ENCODE measurements at regions not wholly inside any gene's neighbourhood (a gene's known extent, or its start where the extent isn't known, plus 50 kb on each side); places are given as distances from the start of the nearest gene placed in this dataset.

DNA sequence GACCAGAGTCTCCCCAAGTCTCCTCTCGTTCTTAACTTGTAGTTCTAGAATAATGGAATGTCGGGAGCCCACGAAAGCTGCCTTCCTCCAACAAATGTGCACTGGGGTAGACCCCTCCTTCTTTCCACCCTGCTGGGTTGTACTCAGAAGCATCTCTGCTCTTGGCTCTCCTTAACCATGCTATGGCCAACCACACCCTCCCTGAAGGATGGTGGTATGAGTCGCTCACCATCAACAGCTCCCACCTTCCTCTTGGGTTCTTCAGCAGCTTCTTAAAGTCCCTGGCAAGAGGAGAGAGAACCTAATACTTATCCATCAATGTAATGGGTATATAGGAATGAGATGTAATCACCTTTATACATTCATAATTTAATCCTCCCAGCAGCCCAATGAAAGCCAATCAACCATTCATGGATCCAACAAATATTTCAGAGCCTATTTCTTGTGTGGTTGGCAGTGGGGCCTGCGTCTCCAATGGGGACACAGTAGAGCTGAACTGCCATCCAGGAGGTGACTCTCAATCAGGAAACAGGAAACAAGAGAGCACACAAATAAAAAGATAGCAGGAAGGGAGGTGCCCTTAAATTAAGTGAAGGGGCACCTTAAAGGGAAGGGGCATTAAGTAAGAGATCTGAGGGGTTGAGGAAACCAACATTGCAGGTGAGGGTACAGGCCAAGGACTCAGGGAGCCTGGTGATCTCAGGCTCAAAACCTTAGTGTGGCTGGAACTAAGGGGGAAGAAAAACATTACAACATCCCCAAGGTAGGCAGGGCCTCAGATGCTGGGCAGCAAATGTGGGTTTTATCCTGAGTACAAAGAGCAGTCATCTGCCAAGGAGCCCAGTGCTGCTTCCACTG, 64.4 kb upstream of the ETS2 start:
- Histone ChIP-seq H3K27me3 (ENCODE audit: control insufficient read depth in 2 of 2, insufficient read depth in 2 of 2, low read length in 2 of 2) (peaks cover 10 to 15% of the 10 kb centered on the region in 2 experiments; a peak in 4 of 5 replicates), H3K36me3 (ENCODE audit: control insufficient read depth, insufficient read depth, low read length) (no peaks in the 10 kb centered on the region), H3K9me3 (replicated peaks; ENCODE audit: control insufficient read depth, insufficient read depth, low read depth, low read length) (0 out of 2 replicates have a peak, but pooled peaks cover 4% of the 10 kb centered on the region), H3K4me1 (replicated peaks in 1 of 2; ENCODE audit: control insufficient read depth in 2 of 2, insufficient read depth in 2 of 2, low read length in 2 of 2) (peaks cover 0 to 8% of the 10 kb centered on the region in 2 experiments; a peak in 1 of 5 replicates), H3K79me2 (ENCODE audit: control insufficient read depth, insufficient read depth, low read length) (no peaks in the 10 kb centered on the region), H2AFZ (ENCODE audit: low read depth, low read length) (no peak overlapping the region; the same call in 1 of the 2 replicates), H3K9me1 (ENCODE audit: control insufficient read depth, insufficient read depth, low read length) (no peaks in the 10 kb centered on the region), H3K27ac (ENCODE audit: extremely low read depth, low read depth, low read length) (no peak overlapping the region), H3K4me3 (no peak overlapping the region), H4K20me1 (replicated peaks; ENCODE audit: control insufficient read depth, insufficient read depth, low read length) (no peaks in the 10 kb centered on the region), H3K4me2 (ENCODE audit: insufficient read depth, low read length) (no peak overlapping the region), H3K9ac (ENCODE audit: insufficient read depth in 1 of 2, low read depth in 2 of 2, low read length in 2 of 2) (no peak overlapping the region)
- intact Hi-C loops (cut with micrococcal nuclease) = no loop called here
- POLR2A ChIA-PET = interaction anchor here (1.4 kb wide), 1 partner anchor 18 kb away, joined by 4 read pairs; no protein-coding TSS in a partner anchor
- in situ Hi-C loops (cut with MboI) = no loop called here
- DNase-seq (ENCODE audit: extremely low read depth in 1 of 4, low spot score in 3 of 4) (no peak), FAIRE-seq (no peak), ATAC-seq (no peak)
- WGBS (ENCODE audit: insufficient coverage, low coverage, missing lambda C conversion rate) = 6% methylated on average over 5 of the region's 5 CpGs
- TF ChIP-seq ZNF24 (IDR thresholded peaks at IDR 0.05) (no peak), TSC22D4 (tag; IDR thresholded peaks at IDR 0.05) (no peak)
- TF ChIP-seq, protein P1, sequence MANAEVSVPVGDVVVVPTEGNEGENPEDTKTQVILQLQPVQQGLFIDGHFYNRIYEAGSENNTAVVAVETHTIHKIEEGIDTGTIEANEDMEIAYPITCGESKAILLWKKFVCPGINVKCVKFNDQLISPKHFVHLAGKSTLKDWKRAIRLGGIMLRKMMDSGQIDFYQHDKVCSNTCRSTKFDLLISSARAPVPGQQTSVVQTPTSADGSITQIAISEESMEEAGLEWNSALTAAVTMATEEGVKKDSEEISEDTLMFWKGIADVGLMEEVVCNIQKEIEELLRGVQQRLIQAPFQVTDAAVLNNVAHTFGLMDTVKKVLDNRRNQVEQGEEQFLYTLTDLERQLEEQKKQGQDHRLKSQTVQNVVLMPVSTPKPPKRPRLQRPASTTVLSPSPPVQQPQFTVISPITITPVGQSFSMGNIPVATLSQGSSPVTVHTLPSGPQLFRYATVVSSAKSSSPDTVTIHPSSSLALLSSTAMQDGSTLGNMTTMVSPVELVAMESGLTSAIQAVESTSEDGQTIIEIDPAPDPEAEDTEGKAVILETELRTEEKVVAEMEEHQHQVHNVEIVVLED (CRISPR knock-in tag; IDR thresholded peaks at IDR 0.05) = no peak
- no TSS peak for BruUV-seq (replicated peaks)
- CTCF ChIA-PET (ENCODE audit: low intra/inter-chr PET ratio) = no interaction called here
